ENCODE measurements at regions not wholly inside any gene's neighbourhood (a gene's known extent, or its start where the extent isn't known, plus 50 kb on each side); places are given as distances from the start of the nearest gene placed in this dataset.

DNA sequence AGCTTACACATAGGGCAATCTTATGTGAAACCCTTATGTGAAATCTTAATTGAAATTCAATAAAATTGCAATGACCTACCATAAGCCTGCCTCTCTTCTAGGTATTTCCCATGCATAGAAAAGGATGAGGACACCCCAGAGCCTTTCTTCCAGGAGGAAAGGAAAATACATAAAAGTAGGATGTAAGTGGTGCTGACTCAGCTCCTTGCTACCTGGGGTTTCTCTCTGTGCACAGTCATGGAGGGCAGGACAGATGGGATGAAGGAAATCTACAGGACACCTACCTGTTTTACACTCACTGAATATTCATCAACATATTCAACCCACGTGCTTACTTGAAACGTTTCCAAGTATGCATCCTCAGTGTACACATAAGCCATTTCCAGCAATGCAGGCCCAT, 1299.2 kb upstream of the SLC10A2 start:
- Histone ChIP-seq H3K79me2 (ENCODE audit: control insufficient read depth, low read length) (no peaks in the 10 kb centered on the region), H3F3A (ENCODE audit: control insufficient read depth, insufficient read depth) (no peaks in the 10 kb centered on the region), H3K4me3 (ENCODE audit: low read length) (no peak overlapping the region), H3K9me3 (ENCODE audit: control insufficient read depth, insufficient read depth, low read length) (no peaks in the 10 kb centered on the region), H3K4me2 (ENCODE audit: low read length) (no peak overlapping the region), H4K20me1 (ENCODE audit: control insufficient read depth, insufficient read depth, low read depth, low read length) (no peaks in the 10 kb centered on the region), H3K9me2 (replicated peaks; ENCODE audit: control insufficient read depth, low read length) (no peaks in the 10 kb centered on the region), H3K4me1 (ENCODE audit: control insufficient read depth, low read length) (no peaks in the 10 kb centered on the region), H3K27me3 (ENCODE audit: control insufficient read depth, low read length) (no peaks in the 10 kb centered on the region), H3K27ac (ENCODE audit: low read depth, low read length) (no peak overlapping the region), H3K36me3 (ENCODE audit: control insufficient read depth, low read length) (no peaks in the 10 kb centered on the region)
- TF ChIP-seq, protein P1, sequence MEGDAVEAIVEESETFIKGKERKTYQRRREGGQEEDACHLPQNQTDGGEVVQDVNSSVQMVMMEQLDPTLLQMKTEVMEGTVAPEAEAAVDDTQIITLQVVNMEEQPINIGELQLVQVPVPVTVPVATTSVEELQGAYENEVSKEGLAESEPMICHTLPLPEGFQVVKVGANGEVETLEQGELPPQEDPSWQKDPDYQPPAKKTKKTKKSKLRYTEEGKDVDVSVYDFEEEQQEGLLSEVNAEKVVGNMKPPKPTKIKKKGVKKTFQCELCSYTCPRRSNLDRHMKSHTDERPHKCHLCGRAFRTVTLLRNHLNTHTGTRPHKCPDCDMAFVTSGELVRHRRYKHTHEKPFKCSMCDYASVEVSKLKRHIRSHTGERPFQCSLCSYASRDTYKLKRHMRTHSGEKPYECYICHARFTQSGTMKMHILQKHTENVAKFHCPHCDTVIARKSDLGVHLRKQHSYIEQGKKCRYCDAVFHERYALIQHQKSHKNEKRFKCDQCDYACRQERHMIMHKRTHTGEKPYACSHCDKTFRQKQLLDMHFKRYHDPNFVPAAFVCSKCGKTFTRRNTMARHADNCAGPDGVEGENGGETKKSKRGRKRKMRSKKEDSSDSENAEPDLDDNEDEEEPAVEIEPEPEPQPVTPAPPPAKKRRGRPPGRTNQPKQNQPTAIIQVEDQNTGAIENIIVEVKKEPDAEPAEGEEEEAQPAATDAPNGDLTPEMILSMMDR (IDR thresholded peaks at IDR 0.05; ENCODE audit: low read depth, low read length, poor library complexity, severe bottlenecking), result no peak
- no peak for TF ChIP-seq EZH2phosphoT487 (IDR thresholded peaks at IDR 0.05; ENCODE audit: borderline replicate concordance, low read length)

GRCh38 chr13:104357672-104358354, 1291.6 kb upstream of the SLC10A2 start:
- Histone ChIP-seq H3K27ac (ENCODE audit: low read depth, low read length) (no peak overlapping the region), H3K9me2 (replicated peaks; ENCODE audit: control insufficient read depth, low read length) (no peaks in the 10 kb centered on the region), H4K20me1 (ENCODE audit: control insufficient read depth, insufficient read depth, low read depth, low read length) (no peaks in the 10 kb centered on the region), H3K36me3 (ENCODE audit: control insufficient read depth, low read length) (no peaks in the 10 kb centered on the region), H3F3A (ENCODE audit: control insufficient read depth, insufficient read depth) (no peaks in the 10 kb centered on the region), H3K4me2 (ENCODE audit: low read length) (no peak overlapping the region), H3K79me2 (ENCODE audit: control insufficient read depth, low read length) (no peaks in the 10 kb centered on the region), H3K4me1 (ENCODE audit: control insufficient read depth, low read length) (no peaks in the 10 kb centered on the region), H3K4me3 (ENCODE audit: low read length) (no peak overlapping the region), H3K27me3 (ENCODE audit: control insufficient read depth, low read length) (no peaks in the 10 kb centered on the region), H3K9me3 (ENCODE audit: control insufficient read depth, insufficient read depth, low read length) (no peaks in the 10 kb centered on the region)
- TF ChIP-seq, protein P1 (IDR thresholded peaks at IDR 0.05; ENCODE audit: low read depth, low read length, poor library complexity, severe bottlenecking), result no peak
- TF ChIP-seq EZH2phosphoT487 (IDR thresholded peaks at IDR 0.05; ENCODE audit: borderline replicate concordance, low read length), result no peak

DNA sequence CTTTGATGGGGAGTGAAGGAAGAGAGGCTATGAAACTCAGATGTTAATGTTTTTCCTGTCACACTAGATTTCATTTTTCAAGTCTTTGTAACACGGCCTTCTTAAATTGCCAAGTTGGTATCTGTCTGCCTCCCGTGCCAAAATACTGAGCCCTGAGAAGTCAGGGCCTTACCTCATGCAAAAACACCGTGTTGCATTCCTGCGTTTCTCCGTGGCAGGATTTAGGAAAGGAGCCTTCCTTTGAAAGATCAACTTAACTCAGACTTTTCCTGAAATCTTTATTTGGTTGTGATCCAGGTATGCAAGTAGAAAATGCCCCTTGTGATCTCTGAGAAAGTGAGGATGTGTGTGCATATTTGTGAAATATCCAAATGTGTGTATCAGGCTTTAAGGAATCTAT, 1291.0 kb upstream of the SLC10A2 start:
- no peaks in the 10 kb centered on the region for H3K36me3 ChIP-seq (ENCODE audit: control insufficient read depth, low read length)
- no peaks in the 10 kb centered on the region for H4K20me1 ChIP-seq (ENCODE audit: control insufficient read depth, insufficient read depth, low read depth, low read length)
- H3K27ac ChIP-seq (ENCODE audit: low read depth, low read length), result no peak overlapping the region
- H3K9me3 ChIP-seq (ENCODE audit: control insufficient read depth, insufficient read depth, low read length), result no peaks in the 10 kb centered on the region
- no peaks in the 10 kb centered on the region for H3F3A ChIP-seq (ENCODE audit: control insufficient read depth, insufficient read depth)
- no peak overlapping the region for H3K4me3 ChIP-seq (ENCODE audit: low read length)
- H3K4me2 ChIP-seq (ENCODE audit: low read length), result no peak overlapping the region
- no peaks in the 10 kb centered on the region for H3K9me2 ChIP-seq (replicated peaks; ENCODE audit: control insufficient read depth, low read length)
- H3K79me2 ChIP-seq (ENCODE audit: control insufficient read depth, low read length), result no peaks in the 10 kb centered on the region
- no peaks in the 10 kb centered on the region for H3K27me3 ChIP-seq (ENCODE audit: control insufficient read depth, low read length)
- TF ChIP-seq, protein P1 (IDR thresholded peaks at IDR 0.05; ENCODE audit: low read depth, low read length, poor library complexity, severe bottlenecking), result no peak
- TF ChIP-seq EZH2phosphoT487 (IDR thresholded peaks at IDR 0.05; ENCODE audit: borderline replicate concordance, low read length), result no peak
- no peaks in the 10 kb centered on the region for H3K4me1 ChIP-seq (ENCODE audit: control insufficient read depth, low read length)
